ENCODE measurements at regions not wholly inside any gene's neighbourhood (a gene's known extent, or its start where the extent isn't known, plus 50 kb on each side); places are given as distances from the start of the nearest gene placed in this dataset.

DNA sequence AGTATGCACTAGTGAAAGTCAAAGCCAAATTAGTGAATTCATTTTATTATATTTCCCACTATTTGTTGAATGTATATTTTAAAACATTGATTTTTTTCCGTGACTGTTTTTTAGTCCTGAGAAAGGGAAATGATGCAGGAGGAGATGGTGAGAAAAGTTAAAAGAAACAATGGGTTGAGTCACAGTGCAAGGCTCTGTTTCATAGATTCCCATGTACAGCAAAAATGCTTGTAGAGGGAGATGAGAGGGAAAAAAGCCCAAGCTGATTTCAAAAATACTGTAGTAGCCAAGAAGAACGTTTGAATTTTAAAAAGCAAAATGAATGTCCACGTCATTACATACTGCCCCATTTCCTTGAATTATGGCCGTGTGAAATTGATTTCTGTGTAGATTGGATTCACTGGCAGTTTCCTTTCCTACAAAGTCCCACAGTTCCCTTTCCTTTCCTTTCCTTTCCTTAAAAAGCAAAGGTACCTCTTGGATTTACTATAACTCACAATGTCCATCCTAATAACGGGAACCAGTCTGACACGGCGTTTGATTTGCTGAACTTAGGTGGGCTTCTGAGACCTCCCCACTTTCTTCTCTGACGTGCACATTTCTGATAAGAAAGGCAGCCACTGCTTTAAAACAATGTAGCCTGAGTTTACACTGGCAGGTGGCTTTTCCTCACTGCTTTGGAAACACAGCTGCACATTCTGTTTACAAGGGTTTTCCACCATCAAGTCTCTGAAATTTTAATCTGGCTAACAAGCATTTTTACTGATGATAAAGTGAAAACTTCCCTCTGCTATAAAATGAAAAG lies 63.7 kb downstream of the SPCS3 start:
- 89% methylated on average over 3 of the region's 8 CpGs for WGBS (ENCODE audit: insufficient coverage)
- Histone ChIP-seq H3K4me1 (ENCODE audit: control insufficient read depth, insufficient read depth, low read length) (no peaks in the 10 kb centered on the region), H3K36me3 (ENCODE audit: control insufficient read depth, insufficient read depth, low read length) (no peaks in the 10 kb centered on the region), H3K9me3 (ENCODE audit: control insufficient read depth, insufficient read depth, low read length) (peaks cover 2% of the 10 kb centered on the region), H3K27ac (ENCODE audit: low read depth, low read length) (no peak overlapping the region), H3K4me3 (ENCODE audit: low read depth, low read length) (no peak overlapping the region), H3K27me3 (ENCODE audit: control insufficient read depth, insufficient read depth, low read length) (no peaks in the 10 kb centered on the region)
- peak in 2 of 6 donors; percentile 23 to 62 for DNase-seq (ENCODE audit: low read depth in 4 of 6, low spot score in 6 of 6)

DNA sequence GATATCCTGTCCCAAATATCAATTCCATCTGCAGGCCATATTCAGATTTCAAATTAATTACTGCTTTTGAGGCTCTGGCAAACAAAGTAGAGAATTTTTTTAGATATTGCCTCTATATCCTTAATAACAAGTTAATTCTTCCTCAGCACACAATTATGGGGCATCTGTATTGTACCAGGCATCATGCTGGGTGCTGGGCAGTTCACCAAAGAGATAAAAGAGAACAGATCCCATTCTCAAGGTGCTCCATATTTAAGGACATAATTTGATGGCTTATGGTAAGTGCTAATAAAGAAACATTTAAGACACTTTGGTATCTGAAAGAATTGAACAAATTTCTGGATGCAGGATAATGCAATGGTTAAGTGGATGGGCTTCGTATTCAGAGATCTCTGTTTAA lies 65.8 kb downstream of the SPCS3 start:
- Histone ChIP-seq H3K27ac (ENCODE audit: low read depth, low read length) (no peak overlapping the region), H3K36me3 (ENCODE audit: control insufficient read depth, insufficient read depth, low read length) (no peaks in the 10 kb centered on the region), H3K4me1 (ENCODE audit: control insufficient read depth, insufficient read depth, low read length) (no peaks in the 10 kb centered on the region), H3K9me3 (ENCODE audit: control insufficient read depth, insufficient read depth, low read length) (peaks cover 2% of the 10 kb centered on the region), H3K27me3 (ENCODE audit: control insufficient read depth, insufficient read depth, low read length) (no peaks in the 10 kb centered on the region), H3K4me3 (ENCODE audit: low read depth, low read length) (no peak overlapping the region)
- no CpG with 5 or more reads among the region's 1 CpG for WGBS (ENCODE audit: insufficient coverage)
- no peak for DNase-seq (ENCODE audit: low read depth in 4 of 6, low spot score in 6 of 6)

DNA sequence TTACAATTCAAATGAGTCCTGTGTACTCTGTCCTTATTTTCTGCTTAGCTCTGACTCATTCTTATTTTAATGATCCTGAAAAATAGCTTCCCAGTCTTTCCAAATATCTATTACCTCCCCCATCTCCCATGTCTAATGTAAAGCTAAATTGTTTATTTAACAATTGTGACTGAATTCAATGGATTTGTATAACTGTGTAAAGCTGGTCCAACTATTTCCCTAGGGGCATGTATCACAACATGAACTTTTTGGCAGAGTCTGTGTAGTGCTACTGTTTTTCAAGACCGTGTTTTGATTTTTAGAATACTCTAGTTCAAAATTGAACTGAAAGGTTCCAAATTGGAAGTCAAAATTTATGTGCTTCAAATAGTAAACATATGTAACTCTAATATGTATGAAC lies 67.8 kb downstream of the SPCS3 start:
- WGBS (ENCODE audit: insufficient coverage): no CpG with 5 or more reads among the region's 1 CpG
- Histone ChIP-seq H3K4me3 (ENCODE audit: low read depth, low read length) (no peak overlapping the region), H3K36me3 (ENCODE audit: control insufficient read depth, insufficient read depth, low read length) (no peaks in the 10 kb centered on the region), H3K9me3 (ENCODE audit: control insufficient read depth, insufficient read depth, low read length) (peaks cover 2% of the 10 kb centered on the region), H3K27ac (ENCODE audit: low read depth, low read length) (no peak overlapping the region), H3K27me3 (ENCODE audit: control insufficient read depth, insufficient read depth, low read length) (no peaks in the 10 kb centered on the region), H3K4me1 (ENCODE audit: control insufficient read depth, insufficient read depth, low read length) (no peaks in the 10 kb centered on the region)
- peak in 2 of 6 donors; percentile 41 to 89 for DNase-seq (ENCODE audit: low read depth in 4 of 6, low spot score in 6 of 6)

DNA sequence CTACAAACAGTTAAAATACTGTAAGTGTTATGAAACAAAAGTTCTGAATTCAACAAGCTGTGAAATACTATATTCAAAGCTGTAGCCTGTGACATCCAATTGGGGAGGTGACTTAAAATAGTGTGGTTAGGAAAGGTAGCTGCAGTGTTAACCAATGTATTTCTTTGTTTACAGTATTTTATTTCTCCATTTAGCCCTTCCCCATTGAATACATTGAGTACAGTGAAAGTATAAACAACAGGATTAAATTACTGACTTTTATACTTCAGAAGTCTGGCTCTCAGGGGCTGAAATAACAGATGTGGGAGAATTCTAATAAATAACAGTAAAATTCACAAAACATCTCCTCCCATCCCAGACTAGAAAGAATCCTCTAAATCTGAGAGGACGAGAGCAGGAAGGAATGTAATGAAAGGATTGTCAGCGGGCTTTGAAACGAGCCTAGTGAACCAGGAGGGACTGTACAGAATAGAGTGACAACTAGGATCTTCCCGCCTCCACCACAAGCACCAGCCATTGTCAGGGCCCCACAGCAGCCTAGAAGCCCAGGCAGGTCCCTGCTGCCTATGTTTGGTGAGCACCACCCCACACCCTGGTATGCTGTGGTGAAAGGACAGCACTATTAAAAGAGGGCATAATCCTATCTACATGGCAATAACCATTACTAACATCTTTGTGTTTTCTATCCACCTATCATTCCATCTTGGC lies 73.7 kb downstream of the SPCS3 start:
- no CpG with 5 or more reads among the region's 4 CpGs for WGBS (ENCODE audit: insufficient coverage)
- no peaks in the 10 kb centered on the region for H3K36me3 ChIP-seq (ENCODE audit: control insufficient read depth, insufficient read depth, low read length)
- no peak overlapping the region for H3K4me3 ChIP-seq (ENCODE audit: low read depth, low read length)
- H3K9me3 ChIP-seq (ENCODE audit: control insufficient read depth, insufficient read depth, low read length): no peaks in the 10 kb centered on the region
- H3K27ac ChIP-seq (ENCODE audit: low read depth, low read length): no peak overlapping the region
- no peaks in the 10 kb centered on the region for H3K27me3 ChIP-seq (ENCODE audit: control insufficient read depth, insufficient read depth, low read length)
- DNase-seq (ENCODE audit: low read depth in 4 of 6, low spot score in 6 of 6): no peak
- H3K4me1 ChIP-seq (ENCODE audit: control insufficient read depth, insufficient read depth, low read length): no peaks in the 10 kb centered on the region

DNA sequence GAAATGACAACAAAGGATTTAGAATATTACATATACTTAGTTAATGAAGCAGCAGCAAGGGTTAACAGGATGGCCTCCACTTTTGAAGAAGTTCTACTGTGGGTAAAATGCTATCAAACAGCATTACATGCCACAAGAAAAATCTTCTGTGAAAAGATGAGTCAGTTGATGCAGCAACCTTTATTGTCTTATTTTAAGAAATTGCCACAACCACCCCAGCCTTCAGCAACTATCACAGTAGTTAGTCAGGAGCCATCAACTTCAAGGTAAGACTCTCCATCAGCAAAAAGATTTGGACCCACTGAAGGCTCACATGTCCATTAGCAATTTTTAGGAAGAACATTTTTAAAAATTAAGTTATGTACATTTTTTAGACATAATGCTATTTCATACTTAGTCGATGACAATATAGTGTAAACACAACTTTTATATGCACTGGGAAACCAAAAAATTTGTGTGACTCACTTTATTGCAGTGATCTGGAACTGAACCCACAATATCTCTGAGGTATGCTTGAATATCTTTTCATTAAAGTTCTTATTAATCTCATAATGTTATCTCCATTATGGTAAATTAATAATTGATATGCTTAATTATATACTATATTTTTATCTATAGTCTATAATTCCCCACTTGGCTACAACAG lies 81.2 kb downstream of the SPCS3 start:
- no peaks in the 10 kb centered on the region for H3K36me3 ChIP-seq (ENCODE audit: control insufficient read depth, insufficient read depth, low read length)
- DNase-seq (ENCODE audit: low read depth in 4 of 6, low spot score in 6 of 6): no peak
- no peak overlapping the region for H3K4me3 ChIP-seq (ENCODE audit: low read depth, low read length)
- H3K27me3 ChIP-seq (ENCODE audit: control insufficient read depth, insufficient read depth, low read length): no peaks in the 10 kb centered on the region
- no peak overlapping the region for H3K27ac ChIP-seq (ENCODE audit: low read depth, low read length)
- peaks cover 3% of the 10 kb centered on the region for H3K9me3 ChIP-seq (ENCODE audit: control insufficient read depth, insufficient read depth, low read length)
- WGBS (ENCODE audit: insufficient coverage): no CpG with 5 or more reads among the region's 1 CpG
- H3K4me1 ChIP-seq (ENCODE audit: control insufficient read depth, insufficient read depth, low read length): no peaks in the 10 kb centered on the region

DNA sequence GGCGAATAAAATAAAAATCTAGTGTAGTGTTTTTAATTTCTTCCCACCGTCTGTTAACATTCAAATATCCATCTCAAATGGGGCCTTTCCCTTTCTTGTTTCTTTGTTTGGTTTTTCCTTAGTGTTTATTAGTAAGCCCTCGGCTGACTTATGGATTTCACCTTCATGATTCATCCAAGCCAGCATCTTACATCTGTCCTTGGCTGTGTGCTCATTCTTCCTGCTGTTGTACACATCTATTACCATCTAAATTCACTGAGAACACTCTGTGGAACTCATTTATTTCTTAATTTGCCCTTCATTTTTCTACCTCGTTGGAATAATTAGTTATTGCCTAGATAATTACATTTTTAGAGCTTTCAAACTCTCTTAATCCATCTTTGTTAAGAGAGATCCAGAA lies 84.9 kb downstream of the SPCS3 start:
- Histone ChIP-seq H3K9me3 (ENCODE audit: control insufficient read depth, insufficient read depth, low read length) (peaks cover 3% of the 10 kb centered on the region), H3K4me1 (ENCODE audit: control insufficient read depth, insufficient read depth, low read length) (no peaks in the 10 kb centered on the region), H3K27ac (ENCODE audit: low read depth, low read length) (no peak overlapping the region), H3K36me3 (ENCODE audit: control insufficient read depth, insufficient read depth, low read length) (no peaks in the 10 kb centered on the region), H3K27me3 (ENCODE audit: control insufficient read depth, insufficient read depth, low read length) (no peaks in the 10 kb centered on the region), H3K4me3 (ENCODE audit: low read depth, low read length) (no peak overlapping the region)
- peak in 1 of 6 donors; percentile 66 for DNase-seq (ENCODE audit: low read depth in 4 of 6, low spot score in 6 of 6)
- no CpG with 5 or more reads among the region's 4 CpGs for WGBS (ENCODE audit: insufficient coverage)

DNA sequence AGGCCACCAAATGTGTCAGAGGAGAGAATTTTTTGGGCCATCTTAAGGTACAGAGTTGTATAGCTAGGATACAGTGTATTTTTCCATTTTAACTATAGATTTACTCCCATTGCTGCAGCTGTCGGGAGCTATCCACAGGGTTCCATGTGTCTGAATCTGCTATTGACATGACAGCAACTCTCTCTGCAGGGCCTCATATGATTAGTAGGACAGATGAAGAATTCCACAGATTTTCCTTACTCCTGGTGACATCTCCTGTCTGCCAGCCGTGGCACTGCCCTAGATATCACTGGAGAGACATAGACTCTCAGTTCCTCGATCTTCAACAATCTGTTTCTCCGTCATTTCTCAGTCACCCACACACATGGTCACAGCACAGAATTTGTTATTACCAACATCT lies 86.5 kb downstream of the SPCS3 start:
- no peak overlapping the region for H3K27ac ChIP-seq (ENCODE audit: low read depth, low read length)
- H3K9me3 ChIP-seq (ENCODE audit: control insufficient read depth, insufficient read depth, low read length): no peaks in the 10 kb centered on the region
- no peak for DNase-seq (ENCODE audit: low read depth in 4 of 6, low spot score in 6 of 6)
- H3K36me3 ChIP-seq (ENCODE audit: control insufficient read depth, insufficient read depth, low read length): no peaks in the 10 kb centered on the region
- no peaks in the 10 kb centered on the region for H3K27me3 ChIP-seq (ENCODE audit: control insufficient read depth, insufficient read depth, low read length)
- WGBS (ENCODE audit: insufficient coverage): 91% methylated on average over 3 of the region's 4 CpGs
- no peaks in the 10 kb centered on the region for H3K4me1 ChIP-seq (ENCODE audit: control insufficient read depth, insufficient read depth, low read length)
- no peak overlapping the region for H3K4me3 ChIP-seq (ENCODE audit: low read depth, low read length)

DNA sequence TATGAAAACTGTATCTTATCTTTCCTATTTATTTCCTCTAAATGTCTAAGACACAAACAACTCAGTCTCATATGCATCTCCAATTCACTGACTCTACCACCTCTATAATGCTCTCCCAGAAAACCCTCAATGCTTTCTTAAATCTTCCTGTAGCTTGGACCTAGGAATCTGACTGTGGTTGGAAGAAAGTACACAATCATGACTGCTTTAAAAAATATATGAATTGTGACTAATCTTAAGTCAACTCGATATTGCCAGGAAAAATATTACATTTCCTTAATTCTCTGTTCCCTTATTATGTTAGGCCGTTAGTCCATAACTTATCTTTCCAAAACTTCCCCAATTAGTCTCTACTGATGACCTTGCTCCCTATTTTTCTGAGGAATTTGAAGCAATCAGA lies 87.0 kb downstream of the SPCS3 start:
- 94% methylated on average over 2 of the region's 2 CpGs for WGBS (ENCODE audit: insufficient coverage)
- no peak overlapping the region for H3K27ac ChIP-seq (ENCODE audit: low read depth, low read length)
- DNase-seq (ENCODE audit: low read depth in 4 of 6, low spot score in 6 of 6): no peak
- H3K4me1 ChIP-seq (ENCODE audit: control insufficient read depth, insufficient read depth, low read length): no peaks in the 10 kb centered on the region
- no peaks in the 10 kb centered on the region for H3K27me3 ChIP-seq (ENCODE audit: control insufficient read depth, insufficient read depth, low read length)
- H3K9me3 ChIP-seq (ENCODE audit: control insufficient read depth, insufficient read depth, low read length): no peaks in the 10 kb centered on the region
- H3K4me3 ChIP-seq (ENCODE audit: low read depth, low read length): no peak overlapping the region
- H3K36me3 ChIP-seq (ENCODE audit: control insufficient read depth, insufficient read depth, low read length): no peaks in the 10 kb centered on the region

DNA sequence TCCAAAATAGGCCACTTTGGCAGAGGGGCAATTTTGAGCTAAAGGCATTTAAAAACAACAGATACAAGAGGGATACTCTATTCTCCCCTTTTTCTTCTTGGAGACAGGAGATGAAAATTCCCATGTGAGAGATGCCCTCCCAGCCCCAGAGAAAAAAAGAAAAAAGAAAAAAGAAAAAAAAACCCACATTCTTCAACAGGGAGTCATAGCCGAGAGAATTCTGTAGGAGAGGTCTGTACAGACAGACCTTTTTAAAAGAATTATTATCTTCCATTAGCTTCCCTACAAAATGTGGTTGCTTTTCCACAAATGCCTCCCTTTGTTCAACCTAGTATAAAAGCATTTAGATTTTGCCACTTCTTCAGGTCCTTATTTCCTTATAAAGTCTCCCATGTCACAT lies 89.9 kb downstream of the SPCS3 start:
- Histone ChIP-seq H3K36me3 (ENCODE audit: control insufficient read depth, insufficient read depth, low read length) (no peaks in the 10 kb centered on the region), H3K4me1 (ENCODE audit: control insufficient read depth, insufficient read depth, low read length) (no peaks in the 10 kb centered on the region), H3K27me3 (ENCODE audit: control insufficient read depth, insufficient read depth, low read length) (no peaks in the 10 kb centered on the region), H3K9me3 (ENCODE audit: control insufficient read depth, insufficient read depth, low read length) (no peaks in the 10 kb centered on the region), H3K27ac (ENCODE audit: low read depth, low read length) (no peak overlapping the region), H3K4me3 (ENCODE audit: low read depth, low read length) (no peak overlapping the region)
- WGBS (ENCODE audit: insufficient coverage): no CpG with 5 or more reads among the region's 1 CpG
- no peak for DNase-seq (ENCODE audit: low read depth in 4 of 6, low spot score in 6 of 6)

All from spinal cord (tissue), 9 donors.